IMR-90 (cell line): ENCODE measurements at regions not wholly inside any gene's neighbourhood (a gene's known extent, or its start where the extent isn't known, plus 50 kb on each side); places are given as distances from the start of the nearest gene placed in this dataset.

Experiments used
- ATAC-seq: fragments of 200-7000 bp; cut with Tn5 transposase; 2 replicates; pipeline ENCODE4 v1.9.1; 2020; ENCODE audit warnings: low read depth, mild to moderate bottlenecking, moderate library complexity
- BruUV-seq: library from RNA; stranded (reverse); fragments of 400-500 nt; replicated peaks from 2 replicates; lab custom pipeline; 2021; lab: Mats Ljungman, UMichigan
- CTCF ChIA-PET: fragments of 300-600 bp; formaldehyde crosslinking; extraction: SDS; loops from one replicate; lab custom pipeline; 2021; ENCODE audit warnings: antibody characterized with exemption; lab: Yijun Ruan, JAX
- POLR2A ChIA-PET: fragments of 300-600 bp; sonication (Branson Sonifier 250); formaldehyde crosslinking; loops from one replicate; lab custom pipeline; 2022; ENCODE audit warnings: antibody characterized with exemption; ENCODE audit not compliant: unreplicated experiment; lab: Charles Lee
- DNase-seq: peaks from one replicate; pipeline ENCODE4 v3.0.0; 2013
- H2AFZ ChIP-seq: replicated peaks from 2 replicates; pipeline ENCODE3; 2013; ENCODE audit warnings: low read length, mild to moderate bottlenecking; ENCODE audit not compliant: poor library complexity
- H2AK5ac ChIP-seq: 2 replicates; pipeline ENCODE4 v1.6.1; 2013; ENCODE audit warnings: low read depth, low read length, inconsistent platforms
- H2AK9ac ChIP-seq: replicated peaks from 2 replicates; pipeline ENCODE3; 2013; ENCODE audit warnings: mild to moderate bottlenecking, low read depth, low read length, moderate library complexity; ENCODE audit not compliant: poor library complexity
- H2BK120ac ChIP-seq: 2 replicates; pipeline ENCODE4 v1.6.1; 2013; ENCODE audit warnings: low read depth, low read length, inconsistent platforms
- H2BK15ac ChIP-seq: 3 replicates; pipeline ENCODE4 v1.6.1; 2013; ENCODE audit warnings: low read depth, low read length, inconsistent platforms
- H2BK20ac ChIP-seq: 2 replicates; pipeline ENCODE4 v1.6.1; 2013; ENCODE audit warnings: low read depth, mild to moderate bottlenecking, inconsistent platforms, low read length, moderate library complexity
- H2BK5ac ChIP-seq: 2 replicates; pipeline ENCODE4 v1.6.1; 2013; ENCODE audit warnings: mild to moderate bottlenecking, low read depth, low read length, inconsistent platforms; ENCODE audit not compliant: poor library complexity, severe bottlenecking
- H3K14ac ChIP-seq: replicated peaks from 2 replicates; pipeline ENCODE4 v1.6.1; 2013; ENCODE audit warnings: low read depth, low read length, inconsistent platforms
- H3K18ac ChIP-seq: 2 replicates; pipeline ENCODE4 v1.6.1; 2013; ENCODE audit warnings: low read depth, low read length, control low read depth
- H3K23ac ChIP-seq: 2 replicates; pipeline ENCODE4 v1.6.1; 2013; ENCODE audit warnings: low read depth, low read length, inconsistent platforms
- H3K27ac ChIP-seq: 2 replicates; pipeline ENCODE4 v1.5.1; 2013; ENCODE audit warnings: mild to moderate bottlenecking, control low read depth, low read length; ENCODE audit not compliant: insufficient read depth
- H3K27me3 ChIP-seq: 2 replicates; pipeline ENCODE4 v1.6.1; 2013; ENCODE audit warnings: low read length; ENCODE audit not compliant: control insufficient read depth, insufficient read depth
- H3K36me3 ChIP-seq: 2 replicates; pipeline ENCODE4 v1.6.1; 2013; ENCODE audit warnings: low read length, mixed read lengths; ENCODE audit not compliant: control insufficient read depth, insufficient read depth
- H3K4ac ChIP-seq: 2 replicates; pipeline ENCODE4 v1.6.1; 2013; ENCODE audit warnings: low read depth, low read length, inconsistent platforms
- H3K4me1 ChIP-seq: 2 replicates; pipeline ENCODE4 v1.6.1; 2013; ENCODE audit warnings: low read length, mixed read lengths; ENCODE audit not compliant: control insufficient read depth, insufficient read depth
- H3K4me2 ChIP-seq: 2 replicates; pipeline ENCODE4 v1.6.1; 2013; ENCODE audit warnings: low read depth, mild to moderate bottlenecking, control low read depth, low read length, moderate library complexity
- H3K4me3 ChIP-seq: 2 replicates; pipeline ENCODE4 v1.5.1; 2013; ENCODE audit warnings: low read depth, mild to moderate bottlenecking, control low read depth, low read length, moderate library complexity; ENCODE audit not compliant: insufficient read depth
- H3K56ac ChIP-seq: 2 replicates; pipeline ENCODE4 v1.6.1; 2013; ENCODE audit warnings: low read length, inconsistent platforms; ENCODE audit not compliant: insufficient read depth; ENCODE audit errors: extremely low read depth
- H3K79me1 ChIP-seq, 2 experiments: 2 replicates each; pipeline ENCODE4 v1.6.1; 2013; ENCODE audit warnings: low read length in 2 of 2, inconsistent platforms in 1 of 2, low read depth in 1 of 2
- H3K9ac ChIP-seq: 2 replicates; pipeline ENCODE4 v1.6.1; 2013; ENCODE audit warnings: low read depth, low read length, control low read depth
- H3K9me1 ChIP-seq: 2 replicates; pipeline ENCODE4 v1.6.1; 2013; ENCODE audit warnings: low read length, inconsistent platforms; ENCODE audit not compliant: insufficient read depth
- H3K9me3 ChIP-seq: 2 replicates; pipeline ENCODE4 v1.6.1; 2013; ENCODE audit warnings: low read length; ENCODE audit not compliant: control insufficient read depth, insufficient read depth
- H4K20me1 ChIP-seq: 2 replicates; pipeline ENCODE4 v1.6.1; 2013; ENCODE audit warnings: low read length, inconsistent platforms; ENCODE audit not compliant: insufficient read depth
- H4K5ac ChIP-seq: 2 replicates; pipeline ENCODE4 v1.6.1; 2013; ENCODE audit warnings: mild to moderate bottlenecking, low read depth, low read length, control low read depth
- H4K8ac ChIP-seq, 2 experiments: 2 replicates each; pipeline ENCODE4 v1.6.1; 2013; ENCODE audit warnings: low read depth in 2 of 2, low read length in 2 of 2, control low read depth in 1 of 2, inconsistent platforms in 1 of 2
- H4K91ac ChIP-seq: 2 replicates; pipeline ENCODE4 v1.6.1; 2013; ENCODE audit warnings: low read depth, low read length, inconsistent platforms; ENCODE audit not compliant: insufficient read depth
- BHLHE40 ChIP-seq: fragments of 150-350 bp; IDR thresholded peaks from 2 replicates; pipeline ENCODE4 v1.6.1; 2016; ENCODE audit warnings: mild to moderate bottlenecking, low read depth, low read length
- CEBPB ChIP-seq: IDR thresholded peaks from 2 replicates; pipeline ENCODE4 v1.6.1; 2012; ENCODE audit warnings: low read depth, low read length, improper control_type of control experiment
- CHD1 ChIP-seq: IDR thresholded peaks from 2 replicates; pipeline ENCODE4 v1.6.1; 2012; ENCODE audit warnings: low read depth, low read length, improper control_type of control experiment
- ELK1 ChIP-seq: fragments of 150-350 bp; IDR thresholded peaks from 2 replicates; pipeline ENCODE4 v1.6.1; 2016; ENCODE audit warnings: low read depth, mild to moderate bottlenecking, low read length, moderate library complexity, borderline replicate concordance
- FOS ChIP-seq: fragments of 150-350 bp; IDR thresholded peaks from 2 replicates; pipeline ENCODE4 v1.6.1; 2016; ENCODE audit warnings: low read depth, low read length
- MAFK ChIP-seq: IDR thresholded peaks from 2 replicates; pipeline ENCODE4 v1.6.1; 2012; ENCODE audit warnings: low read depth, low read length, improper control_type of control experiment
- MAZ ChIP-seq: IDR thresholded peaks from 2 replicates; pipeline ENCODE4 v1.6.1; 2012; ENCODE audit warnings: low read depth, mild to moderate bottlenecking, low read length, improper control_type of control experiment, moderate library complexity, borderline replicate concordance
- MXI1 ChIP-seq: IDR thresholded peaks from 2 replicates; pipeline ENCODE4 v1.6.1; 2012; ENCODE audit warnings: low read depth, mild to moderate bottlenecking, low read length, moderate library complexity, borderline replicate concordance
- NFE2L2 ChIP-seq: fragments of 150-350 bp; IDR thresholded peaks from 2 replicates; pipeline ENCODE4 v1.6.1; 2016; ENCODE audit warnings: low read depth, mild to moderate bottlenecking, low read length
- POLR2A ChIP-seq: IDR thresholded peaks from 2 replicates; pipeline ENCODE4 v1.6.1; 2012; ENCODE audit warnings: mild to moderate bottlenecking, low read depth, low read length
- RAD21 ChIP-seq: IDR thresholded peaks from 2 replicates; pipeline ENCODE4 v1.6.1; 2012; ENCODE audit warnings: low read length, improper control_type of control experiment
- RCOR1 ChIP-seq: IDR thresholded peaks from 2 replicates; pipeline ENCODE4 v1.6.1; 2012; ENCODE audit warnings: mild to moderate bottlenecking, low read length, improper control_type of control experiment; ENCODE audit not compliant: insufficient replicate concordance
- SMC3 ChIP-seq: fragments of 150-350 bp; IDR thresholded peaks from 2 replicates; pipeline ENCODE4 v1.6.1; 2016; ENCODE audit warnings: low read depth, mild to moderate bottlenecking, antibody characterized with exemption, low read length, moderate library complexity
- USF2 ChIP-seq: fragments of 150-350 bp; IDR thresholded peaks from 2 replicates; pipeline ENCODE4 v1.6.1; 2017; ENCODE audit warnings: mild to moderate bottlenecking, antibody characterized with exemption, low read length, low read depth
- WGBS, 2 experiments: methylation state at CpG; one replicate each; pipeline versions ENCODE4 v1.1.5 to v1.1.7; 2013; ENCODE audit warnings: missing lambda C conversion rate in 2 of 2; ENCODE audit not compliant: insufficient read length in 1 of 2; ENCODE audit errors: extremely low coverage in 2 of 2; 5-methylcytosine and 5-hydroxymethylcytosine counted together
- dilution Hi-C: fragments of 300-500 bp; cut with HindIII; formaldehyde crosslinking; loops from one replicate; pipeline ENCODE4 v1.14.3; 2018; ENCODE audit warnings: low sequenced_read_pairs; ENCODE audit not compliant: unreplicated experiment
- in situ Hi-C: fragments of 300-500 bp; cut with MboI; formaldehyde crosslinking; loops from 3 replicates; pipeline ENCODE4 v1.14.3; 2019; ENCODE audit warnings: low sequenced_read_pairs, inconsistent platforms, mixed read lengths
- intact Hi-C: fragments of 100-400 bp; cut with micrococcal nuclease; formaldehyde crosslinking; loops from 2 replicates; pipeline ENCODE4 v1.10.0; 2022
- TF ChIP-seq, protein P1 (sequence below): conservative IDR thresholded peaks from 2 replicates; pipeline ENCODE4 v1.5.1; 2012; ENCODE audit warnings: mild to moderate bottlenecking, low read depth, low read length, improper control_type of control experiment

DNA sequence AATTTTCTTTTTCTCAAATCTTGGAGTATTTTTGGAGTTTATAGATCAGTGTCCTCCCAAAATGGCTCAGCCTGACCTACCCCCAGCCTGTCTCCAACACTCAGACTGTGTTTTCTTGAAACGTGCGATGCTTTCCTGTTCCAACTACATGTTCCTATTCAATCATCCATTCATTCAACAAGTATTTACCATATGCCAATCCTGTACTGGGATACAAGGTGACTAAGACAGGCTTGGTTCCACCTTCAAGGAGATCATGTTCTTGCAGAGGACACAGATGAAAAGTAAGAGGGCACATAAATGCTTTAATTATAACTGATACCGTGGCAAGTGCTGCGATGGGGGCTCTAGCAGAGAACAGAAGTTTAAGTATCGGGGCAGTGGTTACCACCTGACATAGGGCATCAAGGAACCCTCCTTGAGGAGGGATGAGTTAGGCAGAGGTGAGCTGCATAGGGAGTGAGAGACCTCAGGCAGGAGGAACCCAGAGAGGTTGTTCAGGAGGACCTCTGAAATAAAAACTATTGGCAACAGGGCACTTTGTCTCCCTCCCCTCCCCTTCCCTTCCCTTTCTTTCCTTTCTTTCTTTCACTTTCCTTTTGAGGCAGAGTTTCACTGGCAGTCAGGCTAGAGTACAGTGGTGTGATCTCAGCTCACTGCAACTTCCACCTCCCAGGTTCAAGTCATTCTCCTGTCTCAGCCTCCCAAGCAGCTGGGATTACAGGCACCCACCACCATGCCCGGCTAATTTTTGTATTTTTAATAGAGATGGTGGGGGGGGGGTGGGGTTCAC is 469.0 kb downstream of the EPHA4 start:
- Histone ChIP-seq H3K4me2 (peak overlapping the region; percentile 25), H3K9me3 (no peaks in the 10 kb centered on the region), H3K79me1 (no peaks in the 10 kb centered on the region), H4K5ac (peak overlapping the region; percentile 12), H3K23ac (no peak overlapping the region), H3K4me3 (no peak overlapping the region), H3K36me3 (no peaks in the 10 kb centered on the region), H3K4me1 (peaks cover 9% of the 10 kb centered on the region), H3K27ac (no peak overlapping the region), H2BK20ac (no peak overlapping the region), H4K8ac (peak overlapping the region in 1 of 2 experiments; percentile 22; a peak in 2 of 4 replicates), H2BK5ac (no peak overlapping the region), H4K91ac (no peak overlapping the region), H2BK120ac (0 out of 2 replicates have a peak overlapping the region, but pooled peaks have one; percentile 32), H3K4ac (peak overlapping the region; percentile 15; the same call in 1 of the 2 replicates), H3K56ac (no peak overlapping the region), H4K20me1 (no peaks in the 10 kb centered on the region), H2AK5ac (no peak overlapping the region), H3K18ac (no peak overlapping the region), H2AFZ (peak overlapping the region; percentile 59), H3K27me3 (no peaks in the 10 kb centered on the region), H3K14ac (no peak overlapping the region), H3K9ac (no peak overlapping the region), H2BK15ac (no peak overlapping the region), H3K9me1 (peaks cover 3% of the 10 kb centered on the region; the same call in 1 of the 2 replicates), H2AK9ac (peak overlapping the region; percentile 23)
- intact Hi-C loops (loop anchor here (5.0 to 10.0 kb wide), 2 partner anchors 469 to 1368 kb away; partner anchors contain the start of gene EPHA4), dilution Hi-C loops (no loop called here), in situ Hi-C loops (no loop called here)
- ChIA-PET CTCF (interaction anchor here (1.2 kb wide), 1 partner anchor 470 kb away, joined by 3 read pairs; no protein-coding TSS in a partner anchor), POLR2A (no interaction called here)
- no CpG with 5 or more reads among the region's 6 CpGs for WGBS, 2 experiments
- DNase-seq: no peak
- ATAC-seq: 0 out of 2 replicates have a peak, but pooled peaks have one; percentile 18
- no TSS peak for BruUV-seq
- no peak for TF ChIP-seq NFE2L2
- TF ChIP-seq RCOR1: no peak
- no peak for TF ChIP-seq FOS
- no peak for TF ChIP-seq SMC3
- TF ChIP-seq USF2: no peak
- TF ChIP-seq ELK1: no peak
- no peak for TF ChIP-seq CEBPB
- TF ChIP-seq BHLHE40: no peak
- TF ChIP-seq POLR2A: no peak
- TF ChIP-seq CHD1: no peak
- TF ChIP-seq, protein P1, sequence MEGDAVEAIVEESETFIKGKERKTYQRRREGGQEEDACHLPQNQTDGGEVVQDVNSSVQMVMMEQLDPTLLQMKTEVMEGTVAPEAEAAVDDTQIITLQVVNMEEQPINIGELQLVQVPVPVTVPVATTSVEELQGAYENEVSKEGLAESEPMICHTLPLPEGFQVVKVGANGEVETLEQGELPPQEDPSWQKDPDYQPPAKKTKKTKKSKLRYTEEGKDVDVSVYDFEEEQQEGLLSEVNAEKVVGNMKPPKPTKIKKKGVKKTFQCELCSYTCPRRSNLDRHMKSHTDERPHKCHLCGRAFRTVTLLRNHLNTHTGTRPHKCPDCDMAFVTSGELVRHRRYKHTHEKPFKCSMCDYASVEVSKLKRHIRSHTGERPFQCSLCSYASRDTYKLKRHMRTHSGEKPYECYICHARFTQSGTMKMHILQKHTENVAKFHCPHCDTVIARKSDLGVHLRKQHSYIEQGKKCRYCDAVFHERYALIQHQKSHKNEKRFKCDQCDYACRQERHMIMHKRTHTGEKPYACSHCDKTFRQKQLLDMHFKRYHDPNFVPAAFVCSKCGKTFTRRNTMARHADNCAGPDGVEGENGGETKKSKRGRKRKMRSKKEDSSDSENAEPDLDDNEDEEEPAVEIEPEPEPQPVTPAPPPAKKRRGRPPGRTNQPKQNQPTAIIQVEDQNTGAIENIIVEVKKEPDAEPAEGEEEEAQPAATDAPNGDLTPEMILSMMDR: no peak
- TF ChIP-seq MAFK: no peak
- no peak for TF ChIP-seq MXI1
- no peak for TF ChIP-seq RAD21
- no peak for TF ChIP-seq MAZ
